Fibroblast of villous mesenchyme (primary cell): ENCODE measurements at regions not wholly inside any gene's neighbourhood (a gene's known extent, or its start where the extent isn't known, plus 50 kb on each side); places are given as distances from the start of the nearest gene placed in this dataset.

Experiments
- DNase-seq: peaks from one replicate; pipeline ENCODE4 v3.0.0-alpha.2; 2010; ENCODE audit warnings: low read depth
- H3K4me3 ChIP-seq: 2 replicates; pipeline ENCODE4 v1.5.1; 2011; ENCODE audit warnings: low read depth, mild to moderate bottlenecking, low read length
- TF ChIP-seq, protein P1 (sequence below): IDR thresholded peaks from 2 replicates; pipeline ENCODE4 v1.5.1; 2012; ENCODE audit warnings: low read depth, mild to moderate bottlenecking, low read length; ENCODE audit not compliant: insufficient read depth

DNA sequence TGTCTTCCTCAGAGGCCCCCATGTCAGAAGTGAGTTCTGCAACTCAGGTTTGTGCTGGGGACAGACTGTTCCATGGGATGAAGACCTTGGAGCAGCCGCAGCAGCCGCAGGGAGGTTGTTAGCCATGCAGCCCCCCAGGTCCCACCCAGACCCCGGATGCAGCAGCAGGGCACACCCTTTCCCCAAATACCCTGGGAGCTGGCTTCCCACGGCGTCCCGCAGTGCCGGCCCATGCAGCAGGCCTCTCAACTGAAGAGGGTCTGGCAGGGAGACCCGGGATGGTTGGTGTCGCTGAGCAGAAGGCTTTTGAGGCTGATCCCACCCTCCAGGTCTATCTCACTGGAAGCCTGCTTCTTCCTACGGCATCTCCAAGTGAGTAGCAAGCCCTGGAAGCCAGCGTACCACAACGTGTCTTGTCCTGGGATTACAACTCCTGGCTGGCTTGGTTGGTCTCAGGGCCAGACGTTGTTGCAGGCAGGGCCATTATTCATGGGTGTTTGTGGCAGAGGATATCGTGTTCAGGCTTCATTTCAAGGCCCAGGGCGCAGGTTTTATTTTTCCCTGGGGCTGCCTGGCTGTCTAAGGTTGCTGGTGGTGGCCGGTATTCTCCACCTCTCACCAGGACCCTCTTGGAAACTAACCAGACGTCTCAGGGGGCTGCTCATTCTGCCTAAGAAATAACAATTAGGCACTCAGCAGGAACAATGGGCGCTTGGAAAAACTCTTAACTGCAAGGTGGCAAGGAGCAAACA, 223.2 kb downstream of the C16orf95 start:
- DNase-seq, result no peak
- TF ChIP-seq, protein P1, sequence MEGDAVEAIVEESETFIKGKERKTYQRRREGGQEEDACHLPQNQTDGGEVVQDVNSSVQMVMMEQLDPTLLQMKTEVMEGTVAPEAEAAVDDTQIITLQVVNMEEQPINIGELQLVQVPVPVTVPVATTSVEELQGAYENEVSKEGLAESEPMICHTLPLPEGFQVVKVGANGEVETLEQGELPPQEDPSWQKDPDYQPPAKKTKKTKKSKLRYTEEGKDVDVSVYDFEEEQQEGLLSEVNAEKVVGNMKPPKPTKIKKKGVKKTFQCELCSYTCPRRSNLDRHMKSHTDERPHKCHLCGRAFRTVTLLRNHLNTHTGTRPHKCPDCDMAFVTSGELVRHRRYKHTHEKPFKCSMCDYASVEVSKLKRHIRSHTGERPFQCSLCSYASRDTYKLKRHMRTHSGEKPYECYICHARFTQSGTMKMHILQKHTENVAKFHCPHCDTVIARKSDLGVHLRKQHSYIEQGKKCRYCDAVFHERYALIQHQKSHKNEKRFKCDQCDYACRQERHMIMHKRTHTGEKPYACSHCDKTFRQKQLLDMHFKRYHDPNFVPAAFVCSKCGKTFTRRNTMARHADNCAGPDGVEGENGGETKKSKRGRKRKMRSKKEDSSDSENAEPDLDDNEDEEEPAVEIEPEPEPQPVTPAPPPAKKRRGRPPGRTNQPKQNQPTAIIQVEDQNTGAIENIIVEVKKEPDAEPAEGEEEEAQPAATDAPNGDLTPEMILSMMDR, result no peak
- H3K4me3 ChIP-seq, result no peak overlapping the region

DNA sequence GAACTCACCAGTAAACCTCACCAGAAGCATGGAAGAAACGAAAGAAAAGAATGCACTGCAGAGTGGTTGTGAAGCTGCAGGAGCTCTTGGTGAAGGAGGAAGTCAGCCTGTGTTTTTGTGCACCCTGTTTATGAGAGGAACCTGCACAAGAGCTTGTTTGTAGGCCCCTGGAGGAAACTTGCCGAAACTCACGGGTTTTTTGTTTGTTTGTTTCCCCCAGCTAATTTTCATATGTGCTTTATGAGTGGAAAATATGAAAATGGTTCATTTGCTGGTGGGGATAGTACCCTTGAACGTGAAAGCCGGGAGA, 222.7 kb downstream of the C16orf95 start:
- no peak overlapping the region for H3K4me3 ChIP-seq
- DNase-seq, result no peak
- TF ChIP-seq, protein P1, result no peak

DNA sequence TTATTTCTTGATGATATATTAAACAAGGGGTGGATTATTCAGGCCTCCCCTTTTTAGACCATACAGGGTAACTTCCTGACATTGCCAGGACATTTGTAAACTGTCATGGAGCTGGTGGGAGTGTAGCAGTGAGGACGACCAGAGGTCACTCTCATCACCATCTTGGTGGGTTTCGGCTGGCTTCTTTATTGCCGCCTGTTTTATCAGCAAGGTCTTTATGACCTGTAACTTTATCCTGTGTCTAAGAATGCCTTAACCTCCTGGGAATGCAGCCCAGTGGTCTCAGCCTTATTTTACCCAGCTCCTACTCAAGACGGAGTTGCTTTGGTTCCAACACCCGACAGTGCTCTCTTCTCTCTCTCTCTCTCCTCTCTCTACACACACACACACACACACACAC, 221.9 kb downstream of the C16orf95 start:
- no peak for DNase-seq
- TF ChIP-seq, protein P1, result no peak
- H3K4me3 ChIP-seq, result no peak overlapping the region

DNA sequence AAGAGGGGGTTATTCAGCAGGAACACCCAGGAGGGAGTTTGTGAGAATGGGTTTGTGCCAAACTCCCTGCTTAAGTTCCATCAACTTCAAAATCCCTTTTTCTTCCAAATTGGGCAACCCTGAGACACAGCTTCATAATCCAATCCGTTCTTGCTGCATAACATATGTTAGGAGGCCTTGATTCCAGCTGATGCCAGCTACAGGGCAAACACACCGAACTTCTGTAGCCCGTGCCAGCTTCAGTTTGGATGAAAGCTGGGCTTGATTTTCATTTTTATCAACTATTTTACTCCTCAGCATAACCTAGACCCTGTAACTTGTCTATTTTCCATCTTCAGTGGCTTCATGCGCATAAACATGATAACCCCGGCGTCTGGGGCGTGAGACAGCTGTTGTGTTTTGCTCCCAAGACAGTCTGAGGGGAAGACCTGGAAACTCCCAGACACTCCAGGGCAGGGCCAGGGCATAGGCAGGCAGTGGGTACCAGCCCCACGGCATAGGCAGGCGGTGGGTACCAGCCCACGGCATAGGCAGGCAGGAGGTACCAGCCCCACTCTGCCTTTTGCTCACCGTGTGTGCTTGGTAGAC, 220.4 kb downstream of the C16orf95 start:
- TF ChIP-seq, protein P1, result no peak
- no peak for DNase-seq
- no peak overlapping the region for H3K4me3 ChIP-seq

DNA sequence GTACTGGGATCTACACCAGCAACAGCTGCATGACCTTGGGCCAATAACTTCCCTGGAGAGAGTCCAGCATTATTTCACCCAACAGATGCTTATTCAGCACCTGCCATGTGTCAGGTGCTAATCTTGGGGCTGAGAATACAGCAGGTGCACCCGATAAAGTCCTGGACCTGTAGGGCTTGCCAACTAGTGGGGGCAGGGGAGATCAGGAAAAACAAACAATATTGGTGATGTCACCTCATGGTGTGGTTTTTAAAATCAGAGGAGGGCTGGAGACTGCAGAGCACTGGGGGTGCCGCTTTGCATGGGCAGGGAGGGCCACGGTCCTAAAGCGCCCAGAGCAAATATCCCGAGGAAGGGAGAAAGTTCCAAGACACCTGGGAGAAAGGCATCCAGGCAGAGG, 218.8 kb downstream of the C16orf95 start:
- TF ChIP-seq, protein P1, result no peak
- H3K4me3 ChIP-seq, result no peak overlapping the region
- DNase-seq, result no peak

DNA sequence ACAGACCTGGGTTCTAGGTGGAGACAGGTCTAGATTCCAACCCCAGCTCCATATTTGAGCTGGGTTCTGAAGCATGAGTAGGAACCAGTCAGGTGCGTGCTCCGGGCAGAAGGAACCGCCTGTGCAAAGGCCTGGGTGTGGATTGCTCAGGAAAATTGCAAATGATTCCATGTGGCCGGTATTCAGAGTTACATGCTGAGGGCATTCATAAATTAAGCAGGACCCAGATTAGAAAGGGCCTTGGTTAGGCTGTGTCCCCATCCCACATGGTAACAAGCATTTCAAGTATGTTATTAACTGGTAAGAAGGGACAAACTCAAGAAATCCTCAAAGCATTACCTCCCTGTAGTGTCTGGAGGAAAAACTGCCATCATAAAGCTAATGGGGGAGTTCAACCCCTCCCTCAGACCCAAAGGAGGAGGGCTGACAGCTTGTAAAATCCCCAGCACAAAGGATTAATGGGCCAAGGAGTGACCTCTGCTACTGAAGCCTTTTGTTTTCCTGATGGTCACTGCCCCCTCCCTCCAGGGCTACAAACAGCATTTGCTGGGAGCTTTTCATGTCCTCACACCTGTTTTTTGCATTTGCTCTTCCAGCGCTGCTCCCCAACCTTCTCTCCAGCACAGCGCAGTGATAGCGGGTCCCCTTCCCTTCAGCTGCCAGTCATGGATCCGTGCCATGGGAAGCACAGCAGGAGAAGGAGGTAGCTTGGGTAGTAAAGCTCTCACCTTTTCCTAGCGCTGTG, 218.0 kb downstream of the C16orf95 start:
- TF ChIP-seq, protein P1, result no peak
- no peak overlapping the region for H3K4me3 ChIP-seq
- DNase-seq, result no peak
